HG03280 (cell line): ENCODE measurements at regions not wholly inside any gene's neighbourhood (a gene's known extent, or its start where the extent isn't known, plus 50 kb on each side); places are given as distances from the start of the nearest gene placed in this dataset.
A peak's percentile ranks its signal among the peaks of the same experiment; 100 is the strongest.
"Not testable (repeated sequence)": the region's sequence is repeated elsewhere in the genome, so short reads cannot be mapped to it uniquely, and the experiment has no call there.

Source experiments
- ATAC-seq: cut with Tn5 transposase; IDR thresholded peaks from one replicate; pipeline ENCODE4 v1.9.1; 2021; ENCODE audit warnings: mild to moderate bottlenecking, moderate library complexity; ENCODE audit not compliant: unreplicated experiment

- no peak for ATAC-seq
These were observed 78.2 kb upstream of the SLC1A4 start for GRCh38 chr2:64910972-64911433.

- ATAC-seq = no peak
These were observed 75.8 kb upstream of the SLC1A4 start for GRCh38 chr2:64913357-64913869.

GRCh38 chr2:64914247-64914646, 75.0 kb upstream of the SLC1A4 start:
- ATAC-seq = no peak

- ATAC-seq = peak; percentile 57
These were observed 74.3 kb upstream of the SLC1A4 start for GRCh38 chr2:64914735-64915509.

GRCh38 chr2:64915510-64915900, 73.7 kb upstream of the SLC1A4 start:
- peak; percentile 4 for ATAC-seq

- ATAC-seq = no peak
These were observed 70.8 kb upstream of the SLC1A4 start for GRCh38 chr2:64918220-64918886.

- no peak for ATAC-seq
These were observed 69.9 kb upstream of the SLC1A4 start for GRCh38 chr2:64919261-64919660.

- no peak for ATAC-seq
These were observed 66.5 kb upstream of the SLC1A4 start for GRCh38 chr2:64922482-64923384.

- ATAC-seq = no peak
These were observed 65.9 kb upstream of the SLC1A4 start for GRCh38 chr2:64923385-64923710.

- no peak for ATAC-seq
These were observed 64.8 kb upstream of the SLC1A4 start for GRCh38 chr2:64924170-64924934.

- ATAC-seq = not testable (repeated sequence)
These were observed 63.1 kb upstream of the SLC1A4 start for GRCh38 chr2:64925930-64926722.

GRCh38 chr2:64928813-64929212, 60.4 kb upstream of the SLC1A4 start:
- no peak for ATAC-seq

GRCh38 chr2:64929333-64929732, 59.9 kb upstream of the SLC1A4 start:
- no peak for ATAC-seq

- ATAC-seq = no peak
These were observed 58.9 kb upstream of the SLC1A4 start for GRCh38 chr2:64930258-64930671.

GRCh38 chr2:64931246-64932115, 57.7 kb upstream of the SLC1A4 start:
- no peak for ATAC-seq

GRCh38 chr2:64932116-64932370, 57.2 kb upstream of the SLC1A4 start:
- no peak for ATAC-seq

GRCh38 chr2:64932371-64933216, 56.6 kb upstream of the SLC1A4 start:
- ATAC-seq = peak; percentile 85

- no peak for ATAC-seq
These were observed 54.7 kb upstream of the SLC1A4 start for GRCh38 chr2:64934530-64934929.
